ENCODE measurements at regions not wholly inside any gene's neighbourhood (a gene's known extent, or its start where the extent isn't known, plus 50 kb on each side); places are given as distances from the start of the nearest gene placed in this dataset.
"Not testable (repeated sequence)": the region's sequence is repeated elsewhere in the genome, so short reads cannot be mapped to it uniquely, and the experiment has no call there.

GRCh38 chr2:39968037-39968436 is 189.0 kb upstream of the THUMPD2 start:
- no peaks in the 10 kb centered on the region for H3K4me1 ChIP-seq (ENCODE audit: control insufficient read depth in 2 of 2, insufficient read depth in 2 of 2, low read length in 2 of 2)
- no peak overlapping the region for H3K9ac ChIP-seq (ENCODE audit: low read depth in 1 of 2, low read length in 2 of 2)
- H3K27ac ChIP-seq (ENCODE audit: low read depth in 2 of 2, low read length in 2 of 2): no peak overlapping the region
- no peaks in the 10 kb centered on the region for H3K9me3 ChIP-seq (ENCODE audit: control insufficient read depth in 2 of 2, low read length in 2 of 2)
- H3K27me3 ChIP-seq (ENCODE audit: control insufficient read depth in 2 of 2, insufficient read depth in 2 of 2, low read length in 2 of 2): no peaks in the 10 kb centered on the region
- H3K4me3 ChIP-seq (ENCODE audit: low read length in 2 of 2): no peak overlapping the region
- H3K36me3 ChIP-seq (ENCODE audit: control insufficient read depth in 2 of 2, insufficient read depth in 2 of 2, low read length in 2 of 2): no peaks in the 10 kb centered on the region

GRCh38 chr2:39960681-39961080 is 181.6 kb upstream of the THUMPD2 start:
- not testable (repeated sequence) for H3K4me1 ChIP-seq (ENCODE audit: control insufficient read depth in 2 of 2, insufficient read depth in 2 of 2, low read length in 2 of 2); H3K27me3 ChIP-seq (ENCODE audit: control insufficient read depth in 2 of 2, insufficient read depth in 2 of 2, low read length in 2 of 2)

DNA sequence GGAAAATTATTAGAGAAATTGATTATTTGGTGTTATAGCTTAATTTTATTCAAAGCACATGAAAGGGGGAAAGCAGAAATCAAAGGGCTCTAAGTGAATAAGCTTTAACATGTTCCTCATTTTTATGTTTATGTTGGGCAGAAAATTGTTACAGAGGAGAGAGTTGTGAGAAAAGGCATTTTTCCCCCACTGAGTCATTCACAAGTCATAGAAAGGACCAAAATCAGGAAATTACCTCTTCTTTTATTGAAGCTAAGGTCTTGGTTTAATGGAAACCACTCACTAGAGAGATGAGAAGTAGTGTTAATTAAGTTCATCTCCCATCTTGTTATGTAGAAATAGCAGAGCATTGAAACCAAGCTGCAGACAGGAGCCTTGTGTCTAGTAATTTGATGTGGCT is 175.3 kb upstream of the THUMPD2 start:
- Histone ChIP-seq H3K4me3 (ENCODE audit: low read length in 2 of 2) (no peak overlapping the region), H3K27me3 (ENCODE audit: control insufficient read depth in 2 of 2, insufficient read depth in 2 of 2, low read length in 2 of 2) (no peaks in the 10 kb centered on the region), H3K9me3 (ENCODE audit: control insufficient read depth in 2 of 2, low read length in 2 of 2) (no peaks in the 10 kb centered on the region), H3K9ac (ENCODE audit: low read depth in 1 of 2, low read length in 2 of 2) (no peak overlapping the region), H3K36me3 (ENCODE audit: control insufficient read depth in 2 of 2, insufficient read depth in 2 of 2, low read length in 2 of 2) (no peaks in the 10 kb centered on the region), H3K27ac (ENCODE audit: low read depth in 2 of 2, low read length in 2 of 2) (no peak overlapping the region), H3K4me1 (ENCODE audit: control insufficient read depth in 2 of 2, insufficient read depth in 2 of 2, low read length in 2 of 2) (no peaks in the 10 kb centered on the region)

More at GRCh38 chr2:39960681-39961080, 181.6 kb upstream of the THUMPD2 start:
- not testable (repeated sequence) for H3K27ac ChIP-seq (ENCODE audit: low read depth in 2 of 2, low read length in 2 of 2); H3K9ac ChIP-seq (ENCODE audit: low read depth in 1 of 2, low read length in 2 of 2); H3K9me3 ChIP-seq (ENCODE audit: control insufficient read depth in 2 of 2, low read length in 2 of 2); H3K4me3 ChIP-seq (ENCODE audit: low read length in 2 of 2); H3K36me3 ChIP-seq (ENCODE audit: control insufficient read depth in 2 of 2, insufficient read depth in 2 of 2, low read length in 2 of 2)

- H3K27ac ChIP-seq (ENCODE audit: low read depth in 2 of 2, low read length in 2 of 2): no peak overlapping the region
- H3K9ac ChIP-seq (ENCODE audit: low read depth in 1 of 2, low read length in 2 of 2): no peak overlapping the region
Observed at GRCh38 chr2:39949131-39949530, 170.1 kb upstream of the THUMPD2 start.

DNA sequence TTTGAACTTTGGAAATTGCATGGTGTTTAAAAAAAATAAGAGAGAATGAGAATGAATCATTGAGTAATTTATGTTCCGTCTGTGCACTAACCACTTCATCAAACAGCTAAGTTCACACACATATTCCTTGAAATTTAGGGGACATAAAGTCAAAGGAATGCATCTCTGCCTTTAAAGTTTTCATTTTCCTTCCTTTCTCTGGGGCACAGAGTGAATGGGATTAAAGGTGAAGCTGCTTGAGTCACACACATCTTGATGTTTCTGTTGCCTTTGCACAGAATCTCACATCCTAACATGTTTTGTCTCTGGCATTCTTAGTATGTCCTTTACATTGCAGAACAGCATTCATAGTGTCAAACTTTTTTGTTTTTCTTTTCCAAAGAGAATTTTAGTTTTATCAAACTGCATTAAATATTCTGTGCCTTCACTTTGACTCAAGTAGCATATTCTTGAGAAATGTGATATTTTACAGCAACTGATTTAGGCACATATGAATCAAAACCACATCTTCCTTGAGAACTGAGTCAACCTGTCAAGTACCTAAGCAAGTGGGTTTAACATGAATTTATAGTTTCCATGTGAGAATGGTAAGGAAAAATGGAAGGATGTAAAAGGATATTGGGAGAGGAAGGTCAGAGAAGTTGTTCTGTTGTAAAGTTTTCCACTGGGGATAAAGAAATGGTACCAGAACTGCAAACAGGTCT is 169.1 kb upstream of the THUMPD2 start:
- no peak overlapping the region for H3K9ac ChIP-seq (ENCODE audit: low read depth in 1 of 2, low read length in 2 of 2)
- no peak overlapping the region for H3K27ac ChIP-seq (ENCODE audit: low read depth in 2 of 2, low read length in 2 of 2)
- H3K36me3 ChIP-seq (ENCODE audit: control insufficient read depth in 2 of 2, insufficient read depth in 2 of 2, low read length in 2 of 2): no peaks in the 10 kb centered on the region
- H3K4me1 ChIP-seq (ENCODE audit: control insufficient read depth in 2 of 2, insufficient read depth in 2 of 2, low read length in 2 of 2): no peaks in the 10 kb centered on the region
- H3K9me3 ChIP-seq (ENCODE audit: control insufficient read depth in 2 of 2, low read length in 2 of 2): no peaks in the 10 kb centered on the region
- H3K27me3 ChIP-seq (ENCODE audit: control insufficient read depth in 2 of 2, insufficient read depth in 2 of 2, low read length in 2 of 2): no peaks in the 10 kb centered on the region
- H3K4me3 ChIP-seq (ENCODE audit: low read length in 2 of 2): no peak overlapping the region

More at GRCh38 chr2:39949131-39949530, 170.1 kb upstream of the THUMPD2 start:
- no peaks in the 10 kb centered on the region for H3K36me3 ChIP-seq (ENCODE audit: control insufficient read depth in 2 of 2, insufficient read depth in 2 of 2, low read length in 2 of 2)
- no peaks in the 10 kb centered on the region for H3K27me3 ChIP-seq (ENCODE audit: control insufficient read depth in 2 of 2, insufficient read depth in 2 of 2, low read length in 2 of 2)
- H3K4me1 ChIP-seq (ENCODE audit: control insufficient read depth in 2 of 2, insufficient read depth in 2 of 2, low read length in 2 of 2): no peaks in the 10 kb centered on the region
- no peaks in the 10 kb centered on the region for H3K9me3 ChIP-seq (ENCODE audit: control insufficient read depth in 2 of 2, low read length in 2 of 2)
- no peak overlapping the region for H3K4me3 ChIP-seq (ENCODE audit: low read length in 2 of 2)

GRCh38 chr2:39947294-39948015 is 168.4 kb upstream of the THUMPD2 start:
- Histone ChIP-seq H3K9ac (ENCODE audit: low read depth in 1 of 2, low read length in 2 of 2) (no peak overlapping the region), H3K27me3 (ENCODE audit: control insufficient read depth in 2 of 2, insufficient read depth in 2 of 2, low read length in 2 of 2) (no peaks in the 10 kb centered on the region), H3K36me3 (ENCODE audit: control insufficient read depth in 2 of 2, insufficient read depth in 2 of 2, low read length in 2 of 2) (no peaks in the 10 kb centered on the region), H3K4me1 (ENCODE audit: control insufficient read depth in 2 of 2, insufficient read depth in 2 of 2, low read length in 2 of 2) (no peaks in the 10 kb centered on the region), H3K27ac (ENCODE audit: low read depth in 2 of 2, low read length in 2 of 2) (no peak overlapping the region), H3K4me3 (ENCODE audit: low read length in 2 of 2) (no peak overlapping the region), H3K9me3 (ENCODE audit: control insufficient read depth in 2 of 2, low read length in 2 of 2) (no peaks in the 10 kb centered on the region)

DNA sequence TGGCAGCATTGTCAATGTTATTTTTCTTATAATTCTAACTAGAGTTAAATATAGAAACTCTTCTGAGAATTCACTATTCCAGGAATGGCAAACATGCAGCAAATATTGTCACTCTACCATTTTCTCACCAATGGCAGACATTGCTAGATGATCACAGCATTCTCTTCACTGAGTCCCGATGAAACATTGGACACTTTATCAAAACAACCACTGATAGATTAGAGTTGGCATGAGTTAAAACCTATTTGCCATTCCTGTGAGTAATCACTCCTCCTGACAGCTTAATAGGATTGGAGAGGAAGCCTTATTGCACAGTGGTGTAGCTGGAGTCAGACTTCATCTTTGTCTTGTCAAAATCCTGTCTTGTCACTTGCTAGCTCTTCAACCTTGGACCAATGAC is 163.9 kb upstream of the THUMPD2 start:
- Histone ChIP-seq H3K9ac (ENCODE audit: low read depth in 1 of 2, low read length in 2 of 2) (no peak overlapping the region), H3K36me3 (ENCODE audit: control insufficient read depth in 2 of 2, insufficient read depth in 2 of 2, low read length in 2 of 2) (no peaks in the 10 kb centered on the region), H3K27me3 (ENCODE audit: control insufficient read depth in 2 of 2, insufficient read depth in 2 of 2, low read length in 2 of 2) (no peaks in the 10 kb centered on the region), H3K4me3 (ENCODE audit: low read length in 2 of 2) (no peak overlapping the region), H3K4me1 (ENCODE audit: control insufficient read depth in 2 of 2, insufficient read depth in 2 of 2, low read length in 2 of 2) (no peaks in the 10 kb centered on the region), H3K9me3 (ENCODE audit: control insufficient read depth in 2 of 2, low read length in 2 of 2) (no peaks in the 10 kb centered on the region), H3K27ac (ENCODE audit: low read depth in 2 of 2, low read length in 2 of 2) (no peak overlapping the region)

- no peak overlapping the region for H3K27ac ChIP-seq (ENCODE audit: low read depth in 2 of 2, low read length in 2 of 2)
- no peak overlapping the region for H3K9ac ChIP-seq (ENCODE audit: low read depth in 1 of 2, low read length in 2 of 2)
- no peaks in the 10 kb centered on the region for H3K9me3 ChIP-seq (ENCODE audit: control insufficient read depth in 2 of 2, low read length in 2 of 2)
- no peaks in the 10 kb centered on the region for H3K27me3 ChIP-seq (ENCODE audit: control insufficient read depth in 2 of 2, insufficient read depth in 2 of 2, low read length in 2 of 2)
- no peak overlapping the region for H3K4me3 ChIP-seq (ENCODE audit: low read length in 2 of 2)
- H3K4me1 ChIP-seq (ENCODE audit: control insufficient read depth in 2 of 2, insufficient read depth in 2 of 2, low read length in 2 of 2): no peaks in the 10 kb centered on the region
- H3K36me3 ChIP-seq (ENCODE audit: control insufficient read depth in 2 of 2, insufficient read depth in 2 of 2, low read length in 2 of 2): no peaks in the 10 kb centered on the region
Observed at GRCh38 chr2:39938035-39938835, 159.2 kb upstream of the THUMPD2 start.

GRCh38 chr2:39937621-39938020 is 158.6 kb upstream of the THUMPD2 start:
- Histone ChIP-seq H3K9ac (ENCODE audit: low read depth in 1 of 2, low read length in 2 of 2) (no peak overlapping the region), H3K9me3 (ENCODE audit: control insufficient read depth in 2 of 2, low read length in 2 of 2) (no peaks in the 10 kb centered on the region), H3K27ac (ENCODE audit: low read depth in 2 of 2, low read length in 2 of 2) (no peak overlapping the region), H3K4me1 (ENCODE audit: control insufficient read depth in 2 of 2, insufficient read depth in 2 of 2, low read length in 2 of 2) (no peaks in the 10 kb centered on the region), H3K27me3 (ENCODE audit: control insufficient read depth in 2 of 2, insufficient read depth in 2 of 2, low read length in 2 of 2) (no peaks in the 10 kb centered on the region), H3K4me3 (ENCODE audit: low read length in 2 of 2) (no peak overlapping the region), H3K36me3 (ENCODE audit: control insufficient read depth in 2 of 2, insufficient read depth in 2 of 2, low read length in 2 of 2) (no peaks in the 10 kb centered on the region)

GRCh38 chr2:39934851-39935250 is 155.8 kb upstream of the THUMPD2 start:
- Histone ChIP-seq H3K4me3 (ENCODE audit: low read length in 2 of 2) (no peak overlapping the region), H3K27me3 (ENCODE audit: control insufficient read depth in 2 of 2, insufficient read depth in 2 of 2, low read length in 2 of 2) (no peaks in the 10 kb centered on the region), H3K36me3 (ENCODE audit: control insufficient read depth in 2 of 2, insufficient read depth in 2 of 2, low read length in 2 of 2) (no peaks in the 10 kb centered on the region), H3K4me1 (ENCODE audit: control insufficient read depth in 2 of 2, insufficient read depth in 2 of 2, low read length in 2 of 2) (no peaks in the 10 kb centered on the region), H3K27ac (ENCODE audit: low read depth in 2 of 2, low read length in 2 of 2) (no peak overlapping the region), H3K9ac (ENCODE audit: low read depth in 1 of 2, low read length in 2 of 2) (no peak overlapping the region), H3K9me3 (ENCODE audit: control insufficient read depth in 2 of 2, low read length in 2 of 2) (no peaks in the 10 kb centered on the region)

All from mucosa of rectum (tissue), 2 donors.